Central memory CD8-positive, alpha-beta T cell (primary cell): ENCODE measurements at regions not wholly inside any gene's neighbourhood (a gene's known extent, or its start where the extent isn't known, plus 50 kb on each side); places are given as distances from the start of the nearest gene placed in this dataset.

ENCODE experiments used
- ATAC-seq: fragments of 150-1000 bp; cut with Tn5 transposase; replicated peaks from 2 replicates; pipeline ENCODE4 v1.10.0; 2022; ENCODE audit warnings: mild to moderate bottlenecking, moderate FRiP score, moderate number of reproducible peaks; ENCODE audit not compliant: poor library complexity, severe bottlenecking; ENCODE audit errors: extremely low read depth
- DNase-seq, 2 donors: peaks; one replicate each; pipeline ENCODE4 v3.0.0; 2021; ENCODE audit warnings: low spot score in 2 of 2
- H3K27ac Mint-ChIP-seq: one replicate; pipeline ENCODE4 v1.8.0; 2022; ENCODE audit warnings: low read depth, mild to moderate bottlenecking, moderate library complexity, mixed read lengths
- H3K27me3 Mint-ChIP-seq: one replicate; pipeline ENCODE4 v1.8.0; 2022; ENCODE audit warnings: mixed read lengths
- H3K36me3 Mint-ChIP-seq: one replicate; pipeline ENCODE4 v1.8.0; 2022; ENCODE audit warnings: mild to moderate bottlenecking, moderate library complexity, mixed read lengths; ENCODE audit not compliant: insufficient read depth
- H3K4me1 Mint-ChIP-seq: one replicate; pipeline ENCODE4 v1.8.0; 2022; ENCODE audit warnings: mixed read lengths
- H3K4me3 Mint-ChIP-seq: one replicate; pipeline ENCODE4 v1.8.0; 2022; ENCODE audit warnings: mild to moderate bottlenecking, moderate library complexity, mixed read lengths
- H3K9me3 Mint-ChIP-seq: one replicate; pipeline ENCODE4 v1.8.0; 2022; ENCODE audit warnings: mixed read lengths

DNA sequence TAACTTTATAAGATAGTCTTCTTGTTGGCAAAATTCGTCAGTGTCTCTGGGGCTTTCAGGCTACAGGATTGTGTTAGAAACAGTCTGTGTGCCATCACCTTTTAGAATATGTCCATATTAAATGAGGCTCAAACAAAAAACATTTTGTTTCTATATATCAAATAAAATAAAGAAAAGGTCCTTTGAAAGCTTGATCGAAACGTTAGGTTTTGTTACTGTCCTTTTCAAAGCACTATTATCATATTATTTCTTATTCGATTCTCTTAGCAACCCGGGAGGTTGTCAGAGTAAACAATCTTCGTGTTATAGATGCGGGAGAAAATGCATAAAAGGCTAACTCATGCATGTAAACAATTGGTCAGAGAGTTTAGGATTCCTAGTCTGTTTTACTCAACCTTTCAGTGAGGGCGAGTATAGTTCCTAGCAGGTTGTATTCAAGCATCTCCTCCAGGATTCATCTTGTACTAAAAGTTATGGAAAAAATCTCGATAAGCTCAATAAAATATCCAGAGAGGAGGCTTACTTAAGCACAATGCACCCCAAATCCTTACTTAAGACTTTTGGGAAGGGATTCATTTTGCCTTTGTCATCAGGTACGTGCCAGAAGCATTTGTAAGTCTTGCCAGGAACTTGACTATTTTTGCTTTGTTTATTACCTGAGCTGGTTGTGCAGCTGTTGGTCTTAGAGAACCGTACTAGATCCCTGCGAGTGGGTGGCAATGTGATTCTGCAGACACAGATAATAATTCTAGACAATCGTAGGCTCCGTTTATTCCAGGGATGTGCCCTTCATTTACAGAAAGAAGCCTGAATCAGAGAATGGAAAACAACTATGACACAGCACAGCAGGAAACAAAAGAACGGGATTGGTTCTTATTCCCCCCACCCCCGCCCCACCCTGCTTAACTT lies 159.6 kb upstream of the ZNF217 start:
- no peaks in the 10 kb centered on the region for H3K27me3 Mint-ChIP-seq
- peak overlapping the region; percentile 45 for H3K4me3 Mint-ChIP-seq
- DNase-seq = no peak
- H3K27ac Mint-ChIP-seq = peak overlapping the region; percentile 93
- no peak for ATAC-seq
- H3K4me1 Mint-ChIP-seq = peaks cover 43% of the 10 kb centered on the region
- H3K9me3 Mint-ChIP-seq = no peaks in the 10 kb centered on the region
- H3K36me3 Mint-ChIP-seq = peaks cover 8% of the 10 kb centered on the region

DNA sequence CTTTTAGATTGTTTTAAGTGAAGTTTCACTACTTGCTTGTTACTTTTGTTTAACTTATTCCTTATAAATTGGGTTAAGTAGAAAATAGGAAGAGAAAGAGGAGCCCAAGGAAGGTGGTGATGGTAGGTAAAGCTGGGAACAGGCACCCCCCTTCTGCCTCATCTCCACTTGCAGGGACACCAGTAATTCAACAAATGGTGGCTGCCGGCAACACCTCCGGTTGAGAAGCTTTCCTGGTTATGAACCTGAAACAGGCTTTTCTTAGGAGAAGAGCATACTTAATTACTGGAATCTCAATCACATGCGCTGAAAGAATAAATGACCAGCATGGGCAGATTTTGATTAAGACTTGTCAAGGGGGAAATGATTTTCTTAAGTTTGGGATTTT lies 158.9 kb upstream of the ZNF217 start:
- H3K9me3 Mint-ChIP-seq = no peaks in the 10 kb centered on the region

DNA sequence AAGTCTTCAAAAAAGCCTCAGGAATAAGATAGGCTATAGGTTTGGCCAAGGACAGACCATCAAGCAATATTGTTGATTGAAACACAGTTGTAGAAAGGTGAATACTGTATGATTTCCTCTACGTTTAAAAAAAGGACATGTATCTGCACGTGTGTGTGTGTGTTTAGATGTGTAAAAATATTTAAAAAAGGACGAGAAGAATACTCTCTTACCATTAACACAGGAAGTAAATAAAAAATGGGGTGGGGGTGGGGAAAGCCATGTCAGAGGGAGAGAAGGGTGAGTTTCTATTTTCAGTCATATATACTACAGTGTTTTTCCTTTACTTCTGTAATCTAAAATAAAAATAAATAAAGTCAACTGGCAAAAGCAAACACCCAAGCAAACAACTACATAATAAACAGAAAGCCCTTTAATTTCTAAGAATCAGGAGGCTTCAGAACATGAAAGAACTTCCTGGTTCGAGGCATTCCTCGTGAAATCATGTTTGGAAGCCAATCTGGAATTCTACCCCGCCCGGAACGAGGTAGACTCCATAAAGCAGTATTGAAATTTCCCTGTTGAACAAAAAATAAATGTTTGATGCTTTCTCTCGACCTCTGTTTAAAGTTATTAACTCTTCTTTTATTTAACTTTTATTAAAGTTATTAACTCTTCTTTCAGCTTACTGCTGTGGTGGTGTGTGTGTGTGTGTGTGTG lies 158.1 kb upstream of the ZNF217 start:
- Mint-ChIP-seq H3K27me3 (no peaks in the 10 kb centered on the region), H3K27ac (peak overlapping the region; percentile 92), H3K36me3 (peaks cover 8% of the 10 kb centered on the region), H3K9me3 (no peaks in the 10 kb centered on the region), H3K4me1 (peaks cover 43% of the 10 kb centered on the region), H3K4me3 (peak overlapping the region; percentile 67)
- no peak for DNase-seq
- ATAC-seq = peak; percentile 45

More for the DNA sequence above, 158.9 kb upstream of the ZNF217 start:
- peak overlapping the region; percentile 92 for H3K27ac Mint-ChIP-seq
- no peaks in the 10 kb centered on the region for H3K27me3 Mint-ChIP-seq
- ATAC-seq (no peak), DNase-seq (no peak)
- peaks cover 43% of the 10 kb centered on the region for H3K4me1 Mint-ChIP-seq
- H3K4me3 Mint-ChIP-seq = no peak overlapping the region
- peaks cover 8% of the 10 kb centered on the region for H3K36me3 Mint-ChIP-seq

GRCh38 chr20:53750827-53751619 lies 157.4 kb upstream of the ZNF217 start:
- DNase-seq = peak; percentile 15 to 33

GRCh38 chr20:53749499-53749898 lies 155.9 kb upstream of the ZNF217 start:
- H3K27me3 Mint-ChIP-seq = no peaks in the 10 kb centered on the region
- H3K9me3 Mint-ChIP-seq = no peaks in the 10 kb centered on the region
- peaks cover 6% of the 10 kb centered on the region for H3K36me3 Mint-ChIP-seq
- ATAC-seq (no peak), DNase-seq (no peak)
- H3K4me1 Mint-ChIP-seq = peaks cover 38% of the 10 kb centered on the region
- H3K4me3 Mint-ChIP-seq = no peak overlapping the region
- H3K27ac Mint-ChIP-seq = no peak overlapping the region

More at GRCh38 chr20:53750827-53751619, 157.4 kb upstream of the ZNF217 start:
- Mint-ChIP-seq H3K27me3 (no peaks in the 10 kb centered on the region), H3K36me3 (peaks cover 8% of the 10 kb centered on the region), H3K4me1 (peaks cover 43% of the 10 kb centered on the region), H3K9me3 (no peaks in the 10 kb centered on the region), H3K4me3 (peak overlapping the region; percentile 67), H3K27ac (peak overlapping the region; percentile 92)
- ATAC-seq = peak; percentile 54

DNA sequence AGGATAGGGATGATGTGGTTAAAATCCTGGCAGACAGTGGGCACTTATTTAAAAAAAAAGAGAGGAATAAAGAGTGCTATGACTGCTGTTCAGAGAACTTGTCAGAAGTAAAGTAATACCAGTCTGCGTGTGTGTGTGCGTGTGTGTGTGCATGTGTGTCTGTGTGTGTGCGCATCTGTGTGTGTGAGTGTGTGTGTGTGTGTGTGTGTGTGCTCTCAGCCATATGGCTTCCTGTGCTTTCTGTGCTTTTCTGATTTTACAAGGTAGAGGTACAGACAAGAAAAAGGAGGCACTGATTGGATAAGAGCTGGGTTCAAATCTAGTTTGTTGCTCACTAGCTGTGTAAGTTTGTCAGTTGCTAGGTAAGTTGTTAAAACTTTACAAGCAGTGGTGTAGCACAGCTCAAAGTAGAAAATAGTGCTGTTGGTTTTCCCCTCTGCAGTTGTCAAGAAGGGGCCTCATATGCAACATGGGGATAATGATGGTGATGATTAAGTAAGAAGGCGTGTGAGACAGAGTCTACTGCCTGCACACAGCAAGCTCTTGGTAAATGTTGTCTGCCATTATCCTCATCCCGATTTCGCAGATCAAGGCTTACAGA lies 155.3 kb upstream of the ZNF217 start:
- DNase-seq (no peak), ATAC-seq (no peak)
- peaks cover 33% of the 10 kb centered on the region for H3K4me1 Mint-ChIP-seq
- H3K36me3 Mint-ChIP-seq = peaks cover 5% of the 10 kb centered on the region
- no peaks in the 10 kb centered on the region for H3K9me3 Mint-ChIP-seq
- no peak overlapping the region for H3K27ac Mint-ChIP-seq
- no peaks in the 10 kb centered on the region for H3K27me3 Mint-ChIP-seq
- H3K4me3 Mint-ChIP-seq = no peak overlapping the region

DNA sequence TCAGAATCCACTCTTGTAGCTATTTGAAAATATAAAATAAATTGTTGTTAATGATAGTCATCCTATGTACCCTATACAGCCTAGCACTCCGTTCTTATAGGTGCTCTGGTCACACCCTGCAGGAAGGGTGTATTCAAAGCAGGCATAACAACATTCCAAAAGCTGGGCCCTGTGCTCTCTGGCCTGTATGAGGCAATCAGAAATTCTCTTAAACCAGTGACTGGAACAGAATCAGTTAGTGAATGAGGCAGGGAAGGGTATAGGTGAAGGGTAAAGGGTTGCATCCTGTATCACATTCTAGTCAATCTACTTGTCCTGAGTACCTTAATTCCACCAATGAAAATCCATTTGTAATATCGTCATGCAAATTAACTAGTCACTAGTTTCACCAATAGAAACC lies 154.5 kb upstream of the ZNF217 start:
- Mint-ChIP-seq H3K36me3 (peaks cover 5% of the 10 kb centered on the region), H3K4me1 (peaks cover 29% of the 10 kb centered on the region), H3K9me3 (no peaks in the 10 kb centered on the region), H3K27me3 (no peaks in the 10 kb centered on the region), H3K27ac (no peak overlapping the region), H3K4me3 (no peak overlapping the region)
- ATAC-seq (no peak), DNase-seq (no peak)

DNA sequence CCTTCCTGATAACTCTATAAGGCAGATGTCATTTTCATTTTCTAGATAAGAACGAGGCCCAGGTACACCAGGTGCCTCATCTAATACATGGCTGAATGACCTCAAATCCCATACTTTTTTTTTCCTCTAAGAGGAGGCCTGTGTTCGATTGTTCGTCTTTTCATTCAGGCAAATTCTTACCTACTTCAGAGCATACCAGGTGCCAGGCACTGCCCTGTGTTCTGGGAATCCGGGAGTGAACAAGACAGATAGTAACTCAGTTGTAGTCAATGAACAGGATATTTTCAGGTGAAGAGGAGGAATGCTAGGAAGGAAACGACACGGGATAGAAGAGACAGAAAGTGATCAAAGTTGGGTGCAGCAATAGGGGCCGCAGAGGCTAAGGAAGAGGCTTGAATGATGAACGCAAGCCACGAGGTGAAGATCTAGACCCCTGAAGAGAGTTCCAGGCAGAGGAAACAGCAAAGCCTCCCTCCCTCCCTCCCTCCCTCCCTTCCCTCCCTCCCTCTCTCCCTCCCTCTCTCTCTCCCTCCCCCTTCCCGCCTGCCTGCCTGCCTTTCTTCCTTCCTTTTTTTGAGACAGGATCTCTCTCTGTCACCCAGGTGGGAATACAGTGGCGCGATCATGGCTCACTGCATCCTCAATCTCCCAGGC lies 150.1 kb upstream of the ZNF217 start:
- H3K27ac Mint-ChIP-seq = no peak overlapping the region
- DNase-seq = no peak
- no peak for ATAC-seq
- no peak overlapping the region for H3K4me3 Mint-ChIP-seq
- no peaks in the 10 kb centered on the region for H3K36me3 Mint-ChIP-seq
- H3K4me1 Mint-ChIP-seq = peaks cover 25% of the 10 kb centered on the region
- no peaks in the 10 kb centered on the region for H3K9me3 Mint-ChIP-seq
- no peaks in the 10 kb centered on the region for H3K27me3 Mint-ChIP-seq

GRCh38 chr20:53742685-53743081 lies 149.0 kb upstream of the ZNF217 start:
- ATAC-seq (no peak), DNase-seq (no peak)
- Mint-ChIP-seq H3K4me3 (no peak overlapping the region), H3K36me3 (no peaks in the 10 kb centered on the region), H3K4me1 (peaks cover 22% of the 10 kb centered on the region), H3K9me3 (no peaks in the 10 kb centered on the region), H3K27ac (no peak overlapping the region), H3K27me3 (no peaks in the 10 kb centered on the region)

DNA sequence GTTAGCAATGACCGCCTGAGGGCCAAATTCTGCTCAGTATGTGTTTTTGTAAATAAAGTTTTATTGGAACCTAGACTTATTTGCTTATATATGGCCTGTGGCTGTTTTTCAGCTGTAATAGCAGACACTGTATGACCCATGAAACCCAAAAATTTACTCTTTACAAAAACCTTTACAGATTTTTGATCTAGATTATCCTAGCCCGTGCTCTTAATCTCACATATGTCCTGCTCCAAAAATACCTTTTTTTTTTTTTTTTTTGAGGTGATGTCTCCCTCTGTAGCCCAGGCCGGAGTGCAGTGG lies 148.0 kb upstream of the ZNF217 start:
- no peak for DNase-seq
- H3K4me1 Mint-ChIP-seq = peaks cover 28% of the 10 kb centered on the region

DNA sequence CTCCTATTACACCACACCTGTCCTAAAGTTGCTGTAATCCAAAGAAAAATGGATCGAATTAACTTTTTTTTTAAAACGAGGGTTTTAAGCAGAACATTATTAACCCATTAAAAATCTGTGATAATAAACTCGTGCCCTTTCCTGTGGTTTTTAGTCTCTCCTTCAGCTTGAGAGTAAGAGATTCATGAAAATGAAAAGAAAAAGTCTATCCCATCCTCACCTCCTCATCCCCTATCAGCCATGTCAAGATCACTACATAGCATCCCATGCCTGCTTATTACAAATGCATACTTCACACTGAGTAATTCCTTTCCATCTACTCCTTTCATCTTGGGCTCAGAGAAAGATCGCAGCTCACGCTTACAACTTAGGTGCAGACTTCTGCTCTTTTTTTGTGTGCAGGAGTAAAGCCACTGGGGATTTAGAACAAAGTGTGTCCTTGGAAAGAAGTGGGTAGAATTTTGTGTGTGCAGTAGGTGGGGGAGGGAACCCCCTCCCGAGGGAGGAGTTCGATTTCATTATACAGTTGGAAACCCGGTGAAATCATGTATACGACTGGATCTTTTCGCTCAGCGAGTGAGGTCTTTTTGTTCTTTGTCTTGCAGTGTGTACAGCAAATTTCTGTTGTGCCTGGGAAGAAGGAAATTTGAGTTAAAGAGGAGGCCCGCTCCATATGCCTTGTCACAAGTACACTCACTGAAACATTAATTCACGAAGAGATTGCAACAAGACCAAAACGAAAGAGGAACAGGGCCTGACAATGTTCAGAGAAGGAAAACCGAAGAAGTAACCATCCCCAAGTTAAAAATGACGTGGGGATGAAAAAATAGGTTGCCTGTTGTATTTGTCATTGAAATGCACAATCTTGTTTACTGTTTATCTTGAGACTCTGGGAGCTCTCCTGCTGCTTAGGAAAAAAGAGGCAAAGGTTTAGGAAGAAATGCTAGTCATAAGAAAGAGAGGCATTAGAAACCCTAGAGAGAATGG lies 146.5 kb upstream of the ZNF217 start:
- no peak for DNase-seq
- Mint-ChIP-seq H3K4me3 (peak overlapping the region; percentile 78), H3K27me3 (no peaks in the 10 kb centered on the region), H3K4me1 (peaks cover 31% of the 10 kb centered on the region), H3K27ac (peak overlapping the region; percentile 96), H3K9me3 (no peaks in the 10 kb centered on the region), H3K36me3 (no peaks in the 10 kb centered on the region)
- no peak for ATAC-seq

More for the DNA sequence above, 148.0 kb upstream of the ZNF217 start:
- H3K9me3 Mint-ChIP-seq = no peaks in the 10 kb centered on the region
- no peaks in the 10 kb centered on the region for H3K36me3 Mint-ChIP-seq
- no peak overlapping the region for H3K4me3 Mint-ChIP-seq
- ATAC-seq = no peak
- peak overlapping the region; percentile 96 for H3K27ac Mint-ChIP-seq
- no peaks in the 10 kb centered on the region for H3K27me3 Mint-ChIP-seq
